ENCODE measurements at regions not wholly inside any gene's neighbourhood (a gene's known extent, or its start where the extent isn't known, plus 50 kb on each side); places are given as distances from the start of the nearest gene placed in this dataset.
A peak's percentile ranks its signal among the peaks of the same experiment; 100 is the strongest.

DNA sequence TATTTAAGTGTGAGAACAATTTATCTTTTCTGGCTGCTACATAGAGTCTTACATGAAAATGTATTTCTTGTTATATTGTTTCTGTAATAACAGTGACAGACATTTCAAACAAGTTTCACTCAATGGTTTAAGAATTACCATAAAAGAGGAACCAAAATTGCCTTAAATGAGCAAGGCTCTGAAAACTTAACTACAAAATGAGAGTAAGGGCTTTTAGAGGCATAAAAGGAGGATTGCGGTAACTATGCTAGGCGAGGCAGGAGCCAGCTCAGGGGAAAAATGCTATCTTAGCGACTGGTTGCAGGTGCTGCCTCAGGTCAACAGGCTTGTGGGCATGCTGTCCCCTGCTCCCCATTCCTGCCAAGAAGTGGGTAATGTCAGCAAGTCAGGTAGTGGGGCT, 81.7 kb upstream of the MSI2 start:
- TF ChIP-seq CTCF (IDR thresholded peaks at IDR 0.05), result no peak
- intact Hi-C loops (cut with DNase I), result no loop called here

GRCh38 chr17:57178839-57179238, 77.5 kb upstream of the MSI2 start:
- H3K4me3 ChIP-seq, result no peak overlapping the region
- no peaks in the 10 kb centered on the region for H3K36me3 ChIP-seq
- no peak for TF ChIP-seq CTCF (IDR thresholded peaks at IDR 0.05)
- H3K27me3 ChIP-seq, result no peaks in the 10 kb centered on the region
- DNase-seq (no peak), ATAC-seq (no peak)
- no peaks in the 10 kb centered on the region for H3K9me3 ChIP-seq
- intact Hi-C loops (cut with DNase I), result no loop called here
- H3K27ac ChIP-seq, result no peak overlapping the region
- no peaks in the 10 kb centered on the region for H3K4me1 ChIP-seq

More for the DNA sequence above, 81.7 kb upstream of the MSI2 start:
- DNase-seq (no peak), ATAC-seq (no peak)
- no peaks in the 10 kb centered on the region for H3K9me3 ChIP-seq
- no peak overlapping the region for H3K4me3 ChIP-seq
- H3K36me3 ChIP-seq, result no peaks in the 10 kb centered on the region
- peaks cover 0 to 4% of the 10 kb centered on the region in 2 donors for H3K27me3 ChIP-seq
- no peaks in the 10 kb centered on the region for H3K4me1 ChIP-seq
- H3K27ac ChIP-seq, result no peak overlapping the region

GRCh38 chr17:57182621-57183020, 73.7 kb upstream of the MSI2 start:
- intact Hi-C loops (cut with DNase I), result no loop called here
- Histone ChIP-seq H3K4me3 (no peak overlapping the region), H3K27me3 (no peaks in the 10 kb centered on the region), H3K27ac (no peak overlapping the region), H3K4me1 (no peaks in the 10 kb centered on the region), H3K9me3 (no peaks in the 10 kb centered on the region), H3K36me3 (no peaks in the 10 kb centered on the region)
- ATAC-seq (no peak), DNase-seq (no peak)
- TF ChIP-seq CTCF (IDR thresholded peaks at IDR 0.05), result no peak

DNA sequence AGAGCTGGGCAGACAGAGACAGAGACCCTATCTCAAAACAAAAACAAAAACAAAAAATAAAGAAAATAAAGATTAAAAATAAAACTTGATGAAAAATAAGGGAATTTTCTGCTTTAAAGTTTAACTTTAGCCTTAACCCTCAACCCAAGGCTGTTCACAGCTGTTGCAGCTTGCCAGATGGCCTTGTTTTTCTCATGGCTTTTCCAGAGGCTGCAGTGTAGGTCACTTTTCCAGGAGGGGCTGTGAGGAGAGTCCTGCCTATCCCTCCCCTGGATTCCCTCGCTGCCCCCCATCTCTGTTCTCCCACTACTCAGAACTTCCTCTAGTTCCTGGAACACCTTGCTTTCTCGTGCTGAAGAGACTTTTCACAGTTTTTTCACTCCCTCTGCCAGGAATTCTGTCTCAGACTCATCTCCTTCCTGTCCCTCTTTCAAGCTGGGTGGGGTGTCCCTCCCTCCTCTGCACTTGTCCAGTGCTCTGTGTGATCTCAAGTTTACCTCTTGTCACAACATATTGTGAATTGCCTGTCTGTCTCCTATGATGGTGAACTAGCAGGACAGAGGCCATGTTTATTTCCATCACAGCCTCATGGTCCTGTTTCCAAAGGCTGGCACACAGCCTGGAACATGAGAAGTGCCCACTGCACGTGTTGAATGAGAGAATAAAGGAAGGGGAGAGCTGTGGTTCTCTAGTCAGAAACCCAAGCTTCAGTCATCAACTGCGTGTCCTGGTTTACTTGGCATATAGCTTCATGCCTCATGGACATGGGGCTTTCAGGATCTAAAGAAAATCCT, 69.9 kb upstream of the MSI2 start:
- ATAC-seq (no peak), DNase-seq (peak in 1 of 4 donors; percentile 13)
- H3K4me1 ChIP-seq, result no peaks in the 10 kb centered on the region
- H3K27ac ChIP-seq, result no peak overlapping the region
- H3K36me3 ChIP-seq, result no peaks in the 10 kb centered on the region
- intact Hi-C loops (cut with DNase I), result no loop called here
- no peak overlapping the region for H3K4me3 ChIP-seq
- no peak for TF ChIP-seq CTCF (IDR thresholded peaks at IDR 0.05)
- H3K27me3 ChIP-seq, result no peaks in the 10 kb centered on the region
- no peaks in the 10 kb centered on the region for H3K9me3 ChIP-seq

DNA sequence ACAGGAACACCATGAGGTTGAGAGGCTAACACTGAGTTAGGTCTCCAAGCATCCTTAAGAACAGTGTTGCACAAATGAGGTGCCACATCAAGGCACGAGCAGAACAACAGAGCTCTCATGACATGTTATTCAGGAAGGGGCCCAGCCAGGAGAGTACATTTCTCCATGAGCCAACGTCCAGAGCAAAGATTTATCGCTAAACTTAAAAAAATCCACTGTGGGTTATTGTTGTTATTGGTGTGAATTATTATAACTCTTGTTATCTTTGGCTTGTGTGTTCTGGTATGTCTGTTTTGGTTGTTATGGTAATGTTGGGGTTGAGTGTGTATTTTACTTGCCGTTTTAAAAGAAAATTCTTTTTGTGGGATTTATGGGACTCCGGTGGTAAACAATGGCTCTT, 68.9 kb upstream of the MSI2 start:
- DNase-seq (no peak), ATAC-seq (no peak)
- intact Hi-C loops (cut with DNase I), result no loop called here
- no peak for TF ChIP-seq CTCF (IDR thresholded peaks at IDR 0.05)
- H3K27ac ChIP-seq, result no peak overlapping the region
- H3K36me3 ChIP-seq, result no peaks in the 10 kb centered on the region
- no peak overlapping the region for H3K4me3 ChIP-seq
- no peaks in the 10 kb centered on the region for H3K4me1 ChIP-seq
- no peaks in the 10 kb centered on the region for H3K9me3 ChIP-seq
- H3K27me3 ChIP-seq, result no peaks in the 10 kb centered on the region

Data from left lung (tissue), 4 donors.